ENCODE measurements at regions not wholly inside any gene's neighbourhood (a gene's known extent, or its start where the extent isn't known, plus 50 kb on each side); places are given as distances from the start of the nearest gene placed in this dataset.

DNA sequence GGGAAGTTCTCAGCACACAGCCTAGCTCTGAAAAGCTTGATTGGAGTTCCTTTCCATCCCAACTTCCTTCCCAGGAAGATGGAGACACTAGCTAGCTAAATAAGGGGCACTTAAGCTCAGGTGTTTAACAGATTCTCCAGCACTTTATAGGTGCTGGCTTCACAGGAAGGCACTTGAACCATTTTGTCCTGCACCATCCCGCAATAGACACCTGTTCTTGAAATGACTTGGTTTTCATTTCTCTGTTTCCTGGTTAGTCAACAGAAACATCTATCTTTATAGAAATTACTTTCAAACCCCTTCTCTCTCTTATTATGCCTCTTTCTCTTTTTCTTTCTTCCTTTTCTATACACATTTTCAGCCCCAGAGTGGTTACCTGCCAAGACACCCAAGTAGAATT is 409.9 kb upstream of the ZFHX3 start:
- ChIA-PET POLR2A (ENCODE audit: partially characterized antibody) (no interaction called here), CTCF (ENCODE audit: partially characterized antibody) (no interaction called here)
- FAIRE-seq (no peak), DNase-seq (ENCODE audit: low read depth in 1 of 2, low spot score in 2 of 2) (no peak)
- H3K23ac ChIP-seq (ENCODE audit: insufficient read length), result no peak overlapping the region
- no peaks in the 10 kb centered on the region for H3K79me2 ChIP-seq (ENCODE audit: control insufficient read depth in 1 of 2, insufficient read depth in 2 of 2, low read length in 2 of 2)
- H3K9me3 ChIP-seq (ENCODE audit: insufficient read depth in 2 of 2, low read depth in 1 of 2, low read length in 1 of 2), result no peaks in the 10 kb centered on the region
- 100% methylated on average over 1 of the region's 1 CpG; no CpG with 5 or more reads in 1 of the 2 experiments for WGBS, 2 experiments (ENCODE audit: extremely low coverage in 1 of 2, insufficient coverage in 1 of 2, insufficient read length in 1 of 2, insufficient replicate concordance in 2 of 2, low coverage in 1 of 2, low lambda C conversion rate in 2 of 2, missing lambda C conversion rate in 1 of 2)
- no peak overlapping the region for H3K18ac ChIP-seq (ENCODE audit: extremely low read depth, low read length)
- H2BK5ac ChIP-seq (ENCODE audit: low read depth, low read length), result no peak overlapping the region
- no peaks in the 10 kb centered on the region for H3K27me3 ChIP-seq (replicated peaks in 1 of 4; ENCODE audit: control insufficient read depth in 3 of 4, extremely low read depth in 1 of 4, insufficient read depth in 3 of 4, low read length in 3 of 4)
- H3K23me2 ChIP-seq (ENCODE audit: low read depth, low read length), result no peaks in the 10 kb centered on the region
- H2BK15ac ChIP-seq (ENCODE audit: low read length), result no peak overlapping the region
- H2BK120ac ChIP-seq (replicated peaks; ENCODE audit: low read depth, low read length), result no peak overlapping the region
- no peak overlapping the region for H3K4me2 ChIP-seq (ENCODE audit: insufficient read depth in 1 of 2, low read depth in 2 of 2, low read length in 2 of 2)
- no peaks in the 10 kb centered on the region for H3K36me3 ChIP-seq (ENCODE audit: control insufficient read depth in 2 of 4, insufficient read depth in 4 of 4, low read length in 3 of 4)
- no peak overlapping the region for H4K5ac ChIP-seq (ENCODE audit: insufficient read length, low read depth, low read length)
- H3K4me1 ChIP-seq (replicated peaks in 1 of 4; ENCODE audit: control insufficient read depth in 3 of 4, insufficient read depth in 4 of 4, low read length in 3 of 4), result peaks cover 0 to 2% (median 0%) of the 10 kb centered on the region in 4 experiments; a peak in 1 of 7 replicates
- TF ChIP-seq TEAD4 (IDR thresholded peaks at IDR 0.05; ENCODE audit: low read depth, low read length), result no peak
- H2AK5ac ChIP-seq (ENCODE audit: low read depth, low read length), result no peak overlapping the region
- no peaks in the 10 kb centered on the region for H3K79me1 ChIP-seq (ENCODE audit: low read depth, low read length)
- no peak overlapping the region for H3K27ac ChIP-seq (ENCODE audit: low read depth, low read length)
- no peak overlapping the region for H3K56ac ChIP-seq (replicated peaks; ENCODE audit: insufficient read length, low read depth, low read length)
- H3K9ac ChIP-seq (replicated peaks in 1 of 4; ENCODE audit: extremely low read depth in 1 of 4, low read depth in 3 of 4, low read length in 3 of 4), result no peak overlapping the region
- H2BK20ac ChIP-seq (ENCODE audit: low read length), result no peak overlapping the region
- H3K4me3 ChIP-seq (ENCODE audit: extremely low read depth in 1 of 4, insufficient read depth in 2 of 4, low read depth in 3 of 4, low read length in 4 of 4), result no peak overlapping the region
- no peaks in the 10 kb centered on the region for H4K20me1 ChIP-seq (replicated peaks in 1 of 2; ENCODE audit: control insufficient read depth in 1 of 2, insufficient read depth in 2 of 2, low read length in 2 of 2)
- no peak overlapping the region for H2AFZ ChIP-seq (ENCODE audit: low read length)
- no peak overlapping the region for H4K91ac ChIP-seq (replicated peaks; ENCODE audit: insufficient read length, low read length)
- no peak overlapping the region for H3K14ac ChIP-seq (ENCODE audit: insufficient read length)
- no peak overlapping the region for H3K4ac ChIP-seq (replicated peaks; ENCODE audit: insufficient read length, low read depth, low read length)
- no peak overlapping the region for H4K8ac ChIP-seq (ENCODE audit: extremely low read depth, insufficient read depth, low read length)
- no peak overlapping the region for H2BK12ac ChIP-seq (ENCODE audit: low read depth, low read length)

Data from H1 (cell line).